HG02678 (cell line): ENCODE measurements at regions not wholly inside any gene's neighbourhood (a gene's known extent, or its start where the extent isn't known, plus 50 kb on each side); places are given as distances from the start of the nearest gene placed in this dataset.

Experiments
- ATAC-seq: cut with Tn5 transposase; IDR thresholded peaks from one replicate; pipeline ENCODE4 v1.9.1; 2021; ENCODE audit warnings: mild to moderate bottlenecking, moderate library complexity; ENCODE audit not compliant: unreplicated experiment

- no peak for ATAC-seq
Observed at GRCh38 chr2:103734911-103735310, 973.1 kb downstream of the TMEM182 start.

GRCh38 chr2:103738108-103738507 lies 976.3 kb downstream of the TMEM182 start:
- no peak for ATAC-seq

- no peak for ATAC-seq
Observed at GRCh38 chr2:103738606-103739005, 976.8 kb downstream of the TMEM182 start.

- ATAC-seq: no peak
Observed at GRCh38 chr2:103739186-103739585, 977.4 kb downstream of the TMEM182 start.

GRCh38 chr2:103739921-103740320 lies 978.1 kb downstream of the TMEM182 start:
- no peak for ATAC-seq

- ATAC-seq: no peak
Observed at GRCh38 chr2:103740631-103741030, 978.8 kb downstream of the TMEM182 start.

GRCh38 chr2:103743195-103743594 lies 981.4 kb downstream of the TMEM182 start:
- no peak for ATAC-seq

GRCh38 chr2:103754530-103754929 lies 992.7 kb downstream of the TMEM182 start:
- ATAC-seq: no peak

- no peak for ATAC-seq
Observed at GRCh38 chr2:103773884-103774283, 1012.1 kb downstream of the TMEM182 start.

GRCh38 chr2:103780088-103780702 lies 1018.4 kb downstream of the TMEM182 start:
- no peak for ATAC-seq

- ATAC-seq: no peak
Observed at GRCh38 chr2:103781313-103781712, 1019.5 kb downstream of the TMEM182 start.

GRCh38 chr2:103784261-103784660 lies 1022.4 kb downstream of the TMEM182 start:
- ATAC-seq: no peak

- ATAC-seq: no peak
Observed at GRCh38 chr2:103785432-103785831, 1023.6 kb downstream of the TMEM182 start.

- no peak for ATAC-seq
Observed at GRCh38 chr2:103785956-103786355, 1024.1 kb downstream of the TMEM182 start.

- no peak for ATAC-seq
Observed at GRCh38 chr2:103788389-103788788, 1026.6 kb downstream of the TMEM182 start.

- no peak for ATAC-seq
Observed at GRCh38 chr2:103788951-103789350, 1027.1 kb downstream of the TMEM182 start.

- ATAC-seq: no peak
Observed at GRCh38 chr2:103789381-103790095, 1027.7 kb downstream of the TMEM182 start.

- ATAC-seq: no peak
Observed at GRCh38 chr2:103792042-103792441, 1030.2 kb downstream of the TMEM182 start.

- no peak for ATAC-seq
Observed at GRCh38 chr2:103798291-103798690, 1036.5 kb downstream of the TMEM182 start.

GRCh38 chr2:103804013-103804412 lies 1042.2 kb downstream of the TMEM182 start:
- ATAC-seq: no peak

- no peak for ATAC-seq
Observed at GRCh38 chr2:103805746-103806145, 1043.9 kb downstream of the TMEM182 start.

GRCh38 chr2:103808814-103809213 lies 1045.1 kb upstream of the POU3F3 start:
- ATAC-seq: no peak

- no peak for ATAC-seq
Observed at GRCh38 chr2:103809415-103809814, 1044.5 kb upstream of the POU3F3 start.
